Tibial artery (tissue), 4 donors: ENCODE measurements at regions not wholly inside any gene's neighbourhood (a gene's known extent, or its start where the extent isn't known, plus 50 kb on each side); places are given as distances from the start of the nearest gene placed in this dataset.

Experiments used
- DNase-seq, 2 donors: peaks; one replicate each; pipeline ENCODE4 v3.0.0-alpha.2; 2019
- H3K27ac ChIP-seq, 2 donors: fragments of 200-600 bp; sonication (generic) in 1 of 2; 1 replicate in 1 of 2; 2 replicates in 1 of 2; pipeline ENCODE4 v1.5.1; 2018 to 2019; ENCODE audit warnings: mild to moderate bottlenecking in 1 of 2
- H3K27me3 ChIP-seq, 2 donors: fragments of 200-600 bp; sonication (generic) in 1 of 2; one replicate each; pipeline versions ENCODE4 v1.5.1 to v1.6.0; 2016 to 2019
- H3K36me3 ChIP-seq, 3 donors: fragments of 200-600 bp; sonication (generic) in 2 of 3; one replicate each; pipeline ENCODE4 v1.5.1; 2016 to 2019; ENCODE audit warnings: mild to moderate bottlenecking in 2 of 3
- H3K4me1 ChIP-seq, 4 donors: fragments of 200-600 bp; sonication (generic) in 2 of 4; 1 replicate in 3 of 4; 2 replicates in 1 of 4; pipeline ENCODE4 v1.5.1; 2016 to 2019
- H3K4me3 ChIP-seq, 2 donors: fragments of 200-600 bp; sonication (generic) in 1 of 2; 1 replicate in 1 of 2; 2 replicates in 1 of 2; pipeline ENCODE4 v1.5.1; 2018 to 2019; ENCODE audit warnings: mild to moderate bottlenecking in 2 of 2
- H3K9me3 ChIP-seq, 3 donors: fragments of 200-600 bp; sonication (generic) in 1 of 3; one replicate each; pipeline ENCODE4 v1.5.1; 2016 to 2019
- CTCF ChIP-seq, 2 experiments: fragments of 200-600 bp in 1 of 2; fragments of 450-650 bp in 1 of 2; IDR thresholded peaks; one replicate each; pipeline ENCODE4 v1.5.1; 2017 to 2019; ENCODE audit warnings: antibody characterized with exemption in 2 of 2, mild to moderate bottlenecking in 1 of 2, moderate library complexity in 1 of 2
- intact Hi-C: fragments of 100-400 bp; cut with DNase I; formaldehyde crosslinking; loops from one replicate; pipeline ENCODE4 v1.15.0; 2023; ENCODE audit warnings: low total_unique reads

DNA sequence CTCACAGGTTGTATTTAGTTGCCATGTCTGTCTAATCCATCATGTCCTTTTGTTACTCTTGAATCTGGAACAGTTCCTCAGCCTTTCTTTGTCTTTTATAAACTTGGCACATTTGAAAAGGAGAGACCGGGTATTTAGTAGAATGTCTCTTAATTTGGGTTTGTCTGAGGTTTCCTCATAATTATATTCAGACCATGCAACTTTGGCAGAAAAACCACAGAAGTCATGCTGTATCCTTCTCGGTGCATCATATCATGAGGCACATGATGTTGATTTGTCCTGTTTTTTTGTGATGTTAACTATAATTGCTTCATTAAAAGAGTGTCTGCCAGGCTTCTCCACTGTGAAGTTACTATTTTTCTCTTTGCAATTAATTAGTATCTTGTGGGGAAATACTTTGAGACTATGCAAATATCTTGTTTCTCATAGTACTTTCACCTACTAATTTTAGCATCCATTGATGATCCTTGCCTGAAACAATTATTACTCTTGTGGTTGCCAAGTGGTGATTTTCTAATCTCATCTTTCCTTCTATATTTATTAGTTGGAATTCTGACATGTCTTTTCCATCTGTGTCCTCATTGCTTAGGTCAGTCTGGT lies 837.3 kb downstream of the DHX35 start:
- no peaks in the 10 kb centered on the region for H3K36me3 ChIP-seq
- peaks cover 0 to 7% (median 0%) of the 10 kb centered on the region in 4 donors for H3K4me1 ChIP-seq
- no peaks in the 10 kb centered on the region for H3K9me3 ChIP-seq
- no peak overlapping the region for H3K27ac ChIP-seq
- H3K4me3 ChIP-seq: no peak overlapping the region
- TF ChIP-seq CTCF (IDR thresholded peaks at IDR 0.05): no peak
- H3K27me3 ChIP-seq: no peaks in the 10 kb centered on the region
- intact Hi-C loops: no loop called here
- no peak for DNase-seq

- no peak for TF ChIP-seq CTCF (IDR thresholded peaks at IDR 0.05)
- Histone ChIP-seq H3K9me3 (no peaks in the 10 kb centered on the region), H3K4me3 (no peak overlapping the region), H3K27ac (no peak overlapping the region), H3K27me3 (no peaks in the 10 kb centered on the region), H3K36me3 (no peaks in the 10 kb centered on the region), H3K4me1 (peaks cover 0 to 7% (median 0%) of the 10 kb centered on the region in 4 donors)
- peak in 1 of 2 donors; percentile 38 for DNase-seq
- intact Hi-C loops: no loop called here
These were observed 833.5 kb downstream of the DHX35 start for GRCh38 chr20:39795401-39796272.

GRCh38 chr20:39792334-39792733 lies 830.2 kb downstream of the DHX35 start:
- no peaks in the 10 kb centered on the region for H3K36me3 ChIP-seq
- H3K4me3 ChIP-seq: no peak overlapping the region
- no peak for TF ChIP-seq CTCF (IDR thresholded peaks at IDR 0.05)
- no peaks in the 10 kb centered on the region for H3K4me1 ChIP-seq
- no peaks in the 10 kb centered on the region for H3K9me3 ChIP-seq
- no peak overlapping the region for H3K27ac ChIP-seq
- intact Hi-C loops: no loop called here
- H3K27me3 ChIP-seq: no peaks in the 10 kb centered on the region
- DNase-seq: no peak

DNA sequence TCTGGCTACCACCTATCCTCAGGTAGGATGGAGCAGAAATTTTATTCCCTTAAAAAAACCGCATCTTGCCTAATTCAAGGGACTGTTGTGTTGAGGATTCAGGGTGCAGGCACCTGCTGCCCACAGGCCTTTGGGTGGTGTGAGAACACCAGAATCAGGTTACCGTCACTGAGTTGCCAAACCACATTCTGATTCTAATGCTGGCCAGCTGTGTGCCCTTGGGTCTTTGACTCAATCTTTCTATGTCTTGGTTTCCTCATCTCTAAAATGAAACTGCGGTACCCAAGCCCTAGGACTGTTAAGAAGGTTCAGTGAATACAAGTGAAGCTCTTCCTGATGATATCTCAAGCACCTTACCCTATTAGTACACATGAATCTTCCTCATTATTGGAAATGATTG lies 827.3 kb downstream of the DHX35 start:
- intact Hi-C loops: no loop called here
- DNase-seq: no peak
- no peak for TF ChIP-seq CTCF (IDR thresholded peaks at IDR 0.05)
- Histone ChIP-seq H3K36me3 (no peaks in the 10 kb centered on the region), H3K4me3 (no peak overlapping the region), H3K27ac (no peak overlapping the region), H3K4me1 (no peaks in the 10 kb centered on the region), H3K27me3 (no peaks in the 10 kb centered on the region), H3K9me3 (no peaks in the 10 kb centered on the region)

DNA sequence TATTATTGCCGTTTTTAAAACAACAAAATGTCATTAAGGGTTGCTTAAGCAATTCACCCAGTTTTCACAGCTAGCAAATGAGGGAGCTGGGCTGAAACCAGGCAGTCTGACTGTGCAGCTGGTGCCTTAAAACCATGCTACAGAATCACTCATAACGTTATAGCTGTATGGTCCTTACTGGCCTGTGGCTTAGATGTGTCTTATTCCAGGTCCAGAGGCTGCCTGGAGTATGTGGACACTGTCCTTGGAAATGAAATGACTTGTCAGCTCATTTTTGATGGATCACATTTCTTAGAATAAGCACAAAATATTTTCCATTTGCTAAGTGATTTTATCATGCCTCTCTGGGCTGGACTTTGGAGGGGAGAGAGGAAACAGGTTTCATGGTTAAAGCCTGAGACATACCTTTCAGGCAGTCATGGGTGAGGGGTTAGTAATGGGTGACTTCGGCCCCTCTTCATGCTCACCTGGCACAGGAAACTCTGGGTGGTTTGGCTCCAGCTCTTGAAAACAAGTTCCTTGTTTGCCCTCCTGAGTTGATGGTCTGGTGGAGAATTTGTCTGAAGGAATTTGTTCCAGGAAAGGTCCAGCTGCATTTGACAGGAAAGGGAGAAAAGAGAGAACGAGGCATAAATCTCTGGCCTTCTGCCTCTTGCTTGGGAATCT lies 823.2 kb downstream of the DHX35 start:
- H3K4me1 ChIP-seq: no peaks in the 10 kb centered on the region
- H3K36me3 ChIP-seq: no peaks in the 10 kb centered on the region
- intact Hi-C loops: no loop called here
- H3K27me3 ChIP-seq: no peaks in the 10 kb centered on the region
- H3K9me3 ChIP-seq: no peaks in the 10 kb centered on the region
- no peak for DNase-seq
- H3K4me3 ChIP-seq: no peak overlapping the region
- TF ChIP-seq CTCF (IDR thresholded peaks at IDR 0.05): no peak
- no peak overlapping the region for H3K27ac ChIP-seq
